B cell (primary cell): ENCODE measurements at regions not wholly inside any gene's neighbourhood (a gene's known extent, or its start where the extent isn't known, plus 50 kb on each side); places are given as distances from the start of the nearest gene placed in this dataset.

Source experiments
- EZH2 ChIP-seq: IDR thresholded peaks from 2 replicates; pipeline ENCODE4 v1.6.1; 2012; ENCODE audit warnings: borderline replicate concordance, low read depth, mild to moderate bottlenecking, moderate library complexity, low read length; ENCODE audit not compliant: insufficient read depth, poor library complexity, severe bottlenecking
- TF ChIP-seq, protein P1 (sequence below): fragments of 200-600 bp; IDR thresholded peaks from one replicate; pipeline ENCODE4 v1.8.0; 2022; ENCODE audit warnings: antibody characterized with exemption, mild to moderate bottlenecking

DNA sequence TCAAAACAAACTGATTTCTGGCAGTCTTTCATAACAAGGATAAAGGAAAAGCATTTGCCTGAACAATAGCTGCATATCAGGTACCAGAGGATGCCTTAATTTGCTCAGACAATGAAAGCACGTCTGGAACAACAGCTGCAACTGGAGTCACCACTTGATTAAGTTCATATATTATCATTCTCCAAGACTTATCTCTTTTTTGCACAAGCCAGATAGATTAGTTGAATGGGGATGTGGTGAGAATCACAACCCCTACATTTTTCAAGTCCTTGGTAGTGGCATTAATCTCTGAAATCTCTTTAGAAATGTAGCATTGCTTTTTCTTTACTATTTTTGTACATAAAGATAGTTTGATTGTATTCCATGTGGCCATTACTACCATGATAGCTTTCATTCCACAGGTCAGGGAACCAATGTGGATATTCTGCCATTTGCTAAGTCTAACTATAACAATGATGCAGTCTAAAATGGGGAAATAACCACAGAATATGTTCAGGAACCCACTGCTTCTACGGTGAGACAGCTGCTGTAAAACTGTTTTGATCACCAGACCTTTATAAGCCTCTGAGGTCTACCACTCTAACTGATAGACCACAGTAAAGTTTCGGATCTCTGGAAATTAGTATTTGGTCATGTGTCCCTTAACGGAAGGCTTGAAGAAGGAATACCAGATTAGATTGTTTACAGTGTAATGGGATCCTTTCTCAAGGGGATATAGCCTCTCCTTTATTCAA, 1176.2 kb downstream of the DNAJB9 start:
- TF ChIP-seq, protein P1, sequence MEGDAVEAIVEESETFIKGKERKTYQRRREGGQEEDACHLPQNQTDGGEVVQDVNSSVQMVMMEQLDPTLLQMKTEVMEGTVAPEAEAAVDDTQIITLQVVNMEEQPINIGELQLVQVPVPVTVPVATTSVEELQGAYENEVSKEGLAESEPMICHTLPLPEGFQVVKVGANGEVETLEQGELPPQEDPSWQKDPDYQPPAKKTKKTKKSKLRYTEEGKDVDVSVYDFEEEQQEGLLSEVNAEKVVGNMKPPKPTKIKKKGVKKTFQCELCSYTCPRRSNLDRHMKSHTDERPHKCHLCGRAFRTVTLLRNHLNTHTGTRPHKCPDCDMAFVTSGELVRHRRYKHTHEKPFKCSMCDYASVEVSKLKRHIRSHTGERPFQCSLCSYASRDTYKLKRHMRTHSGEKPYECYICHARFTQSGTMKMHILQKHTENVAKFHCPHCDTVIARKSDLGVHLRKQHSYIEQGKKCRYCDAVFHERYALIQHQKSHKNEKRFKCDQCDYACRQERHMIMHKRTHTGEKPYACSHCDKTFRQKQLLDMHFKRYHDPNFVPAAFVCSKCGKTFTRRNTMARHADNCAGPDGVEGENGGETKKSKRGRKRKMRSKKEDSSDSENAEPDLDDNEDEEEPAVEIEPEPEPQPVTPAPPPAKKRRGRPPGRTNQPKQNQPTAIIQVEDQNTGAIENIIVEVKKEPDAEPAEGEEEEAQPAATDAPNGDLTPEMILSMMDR, result no peak
- no peak for TF ChIP-seq EZH2
